Retina (tissue), 1 donor: ENCODE measurements at regions not wholly inside any gene's neighbourhood (a gene's known extent, or its start where the extent isn't known, plus 50 kb on each side); places are given as distances from the start of the nearest gene placed in this dataset.

Source experiments
- DNase-seq: peaks from one replicate; pipeline ENCODE4 v3.0.0-alpha.2; 2016

DNA sequence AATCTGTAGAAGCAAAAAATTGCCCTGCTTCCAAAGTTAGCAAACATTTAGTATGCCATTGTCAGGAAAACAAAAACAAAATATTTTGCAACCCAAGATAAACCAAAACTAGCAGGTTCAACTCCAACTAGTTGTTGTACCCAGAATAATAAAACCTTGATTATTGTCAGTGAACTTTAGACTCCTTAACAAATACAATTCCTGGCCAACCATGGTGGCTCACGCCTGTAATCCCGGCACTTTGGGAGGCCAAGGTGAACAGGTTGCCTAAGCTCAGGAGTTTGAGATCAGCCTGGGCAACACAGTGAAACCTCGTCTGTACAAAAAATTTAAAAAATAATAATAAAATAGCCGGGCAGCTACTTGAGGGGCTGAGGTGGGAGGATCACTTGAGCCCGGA lies 53.6 kb upstream of the EPCAM start:
- no peak for DNase-seq

GRCh38 chr2:47313728-47314127 lies 55.4 kb upstream of the EPCAM start:
- DNase-seq, result no peak

GRCh38 chr2:47313141-47313691 lies 55.9 kb upstream of the EPCAM start:
- DNase-seq, result no peak

- DNase-seq, result no peak
These were observed 56.6 kb upstream of the EPCAM start for GRCh38 chr2:47312491-47312850.

DNA sequence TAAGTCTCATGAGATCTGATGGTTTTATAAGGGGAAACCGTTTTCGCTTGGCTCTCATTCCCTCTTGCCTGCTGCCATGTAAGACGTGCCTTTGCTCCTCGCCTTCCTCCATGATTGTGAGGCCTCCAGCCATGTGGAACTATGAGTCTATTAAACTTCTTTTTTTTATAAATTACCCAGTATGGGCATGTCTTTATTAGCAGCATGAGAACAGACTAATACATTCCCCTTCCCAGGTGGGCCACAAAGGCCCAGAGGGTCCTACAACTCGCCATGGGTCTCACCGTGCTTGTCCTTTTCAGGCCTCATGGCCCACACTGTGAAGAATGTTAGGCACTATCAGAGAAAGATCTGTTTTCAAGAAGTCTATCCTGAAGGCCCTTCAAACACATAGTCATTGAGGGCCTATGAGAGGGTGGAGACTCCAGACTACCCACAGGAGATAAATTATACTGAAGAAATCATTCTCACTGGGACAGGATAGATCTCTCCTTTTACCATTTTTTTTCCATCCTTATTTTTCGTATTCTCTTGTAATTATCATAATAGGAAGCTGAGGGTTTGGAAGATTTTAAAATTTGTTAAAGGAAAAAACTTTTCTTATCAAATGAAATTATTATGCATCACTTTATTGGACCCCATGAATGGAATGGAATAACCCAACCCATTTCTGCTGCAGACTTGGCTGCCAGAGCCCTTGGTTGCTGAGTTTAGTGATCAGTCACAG lies 57.2 kb upstream of the EPCAM start:
- no peak for DNase-seq

GRCh38 chr2:47310801-47311560 lies 58.1 kb upstream of the EPCAM start:
- DNase-seq, result peak; percentile 67

- peak; percentile 19 for DNase-seq
These were observed 58.9 kb upstream of the EPCAM start for GRCh38 chr2:47309952-47310800.

DNA sequence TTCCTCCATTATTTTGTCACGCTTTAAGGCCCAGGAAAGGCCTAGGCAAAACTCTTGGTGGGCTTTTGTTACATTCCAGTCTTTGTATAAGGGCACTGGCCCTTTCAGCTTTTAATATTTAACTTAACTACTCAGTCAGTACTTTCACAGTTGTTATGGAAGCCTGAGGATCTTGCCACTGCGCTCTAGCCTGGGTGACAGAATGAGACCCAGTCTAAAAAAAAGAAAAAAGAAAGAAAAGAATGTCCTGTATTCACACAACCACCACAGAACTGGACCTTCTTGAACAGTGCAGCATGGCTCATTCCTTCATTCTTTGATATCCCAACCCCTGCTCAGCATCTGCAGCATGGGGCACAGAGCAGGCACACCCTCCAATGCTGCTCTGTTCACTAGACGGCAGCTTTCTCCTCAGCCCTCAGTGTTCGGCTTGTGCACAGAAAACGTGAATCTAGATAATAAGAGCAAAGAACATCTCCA lies 59.6 kb upstream of the EPCAM start:
- no peak for DNase-seq

DNA sequence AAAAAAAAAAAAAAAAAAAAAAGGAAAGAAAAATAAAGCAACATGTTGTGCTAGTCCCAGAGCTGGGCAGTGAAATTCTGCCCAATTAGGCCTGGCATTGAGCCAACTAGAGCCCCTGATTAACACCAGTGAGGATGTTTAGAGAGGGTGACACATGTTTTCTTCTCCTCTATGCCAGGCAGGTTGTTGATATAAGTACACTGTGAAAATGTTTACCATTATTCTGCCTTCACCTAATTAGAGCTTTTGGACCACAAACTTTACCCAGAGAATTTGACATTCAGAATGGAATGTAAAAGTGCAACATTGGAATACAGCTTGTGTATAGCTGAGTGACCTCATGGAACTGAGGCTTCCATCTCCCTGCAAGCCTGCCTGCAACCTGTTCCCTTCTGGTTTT lies 62.0 kb upstream of the EPCAM start:
- peak; percentile 42 for DNase-seq

DNA sequence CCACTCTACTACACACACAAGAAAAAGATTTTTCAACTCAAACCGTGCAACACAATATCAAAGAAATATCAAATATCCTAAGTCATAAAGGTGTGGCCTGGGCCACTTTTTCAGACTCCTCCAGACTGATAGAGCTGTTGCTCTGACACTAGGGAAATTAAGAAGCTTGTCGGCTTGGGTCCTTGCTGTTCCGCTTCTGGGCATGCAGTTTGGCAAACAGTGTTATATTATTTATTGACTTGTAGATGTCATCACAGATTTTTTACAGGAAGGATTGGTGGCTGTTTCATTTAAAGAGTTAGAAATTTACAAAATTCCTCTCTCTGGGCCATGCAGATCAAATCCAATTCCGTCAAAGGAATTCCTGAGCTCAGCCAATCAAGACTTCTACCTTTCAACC lies 64.5 kb upstream of the EPCAM start:
- no peak for DNase-seq

DNA sequence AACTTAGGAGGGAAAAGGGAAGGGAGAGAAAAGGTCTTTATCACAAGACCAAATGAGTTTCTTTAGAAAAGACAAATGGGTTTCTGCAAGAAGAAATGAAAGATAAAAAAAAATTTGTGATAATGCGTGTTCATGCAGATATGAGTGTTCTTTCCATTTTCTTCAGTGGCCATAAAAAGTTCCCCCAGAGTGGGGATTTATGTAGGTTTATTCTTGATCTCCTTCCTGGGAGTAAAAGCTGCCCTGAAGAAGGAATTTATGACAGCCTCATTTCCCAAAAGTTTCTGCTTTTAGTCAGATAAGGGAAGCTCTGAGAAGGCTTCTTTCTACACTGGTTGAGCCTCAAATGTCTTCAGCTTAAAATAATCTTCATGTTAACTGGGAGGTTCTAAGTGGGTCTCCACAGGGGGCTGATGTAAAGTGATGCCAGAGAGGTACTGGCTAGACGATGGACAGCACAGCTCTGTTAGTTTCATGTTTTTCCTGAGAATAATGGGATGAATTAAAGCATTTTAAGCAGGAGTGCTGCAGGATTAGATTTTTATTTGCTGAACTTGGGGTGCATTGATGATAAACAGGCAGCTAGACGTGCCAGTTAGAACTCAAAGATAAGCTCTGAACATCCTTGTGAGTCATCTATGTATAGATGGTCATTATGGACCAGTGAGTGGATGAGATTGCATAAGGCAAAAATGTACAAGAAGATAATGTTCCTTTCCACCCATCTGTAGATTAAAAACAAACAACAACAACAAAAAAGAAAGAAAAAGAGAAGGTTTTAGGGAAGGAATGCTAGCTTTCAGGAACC lies 65.6 kb upstream of the EPCAM start:
- no peak for DNase-seq

- DNase-seq, result no peak
These were observed 66.8 kb upstream of the EPCAM start for GRCh38 chr2:47302308-47302707.

- no peak for DNase-seq
These were observed 67.4 kb upstream of the EPCAM start for GRCh38 chr2:47301731-47302130.

- DNase-seq, result no peak
These were observed 67.9 kb upstream of the EPCAM start for GRCh38 chr2:47301277-47301618.

GRCh38 chr2:47300609-47301276 lies 68.4 kb upstream of the EPCAM start:
- DNase-seq, result no peak

GRCh38 chr2:47300081-47300480 lies 69.0 kb upstream of the EPCAM start:
- DNase-seq, result no peak

DNA sequence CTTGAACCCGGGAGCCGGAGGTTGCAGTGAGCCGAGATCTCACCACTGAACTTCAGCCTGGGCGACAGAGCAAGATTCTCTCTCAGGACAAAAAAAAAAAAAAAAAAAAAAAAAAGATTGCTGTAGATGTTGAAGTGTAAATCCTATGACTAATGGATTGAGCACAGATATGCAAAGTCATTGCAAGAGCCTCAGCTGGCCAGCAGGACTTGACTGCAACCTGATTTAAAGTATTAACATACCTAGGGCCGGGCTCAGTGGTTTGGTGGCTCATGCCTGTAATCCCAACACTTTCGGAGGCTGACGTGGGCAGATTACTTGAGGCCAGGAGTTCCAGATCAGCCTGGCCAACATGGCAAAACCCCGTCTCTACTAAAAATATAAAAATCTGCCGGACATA lies 69.6 kb upstream of the EPCAM start:
- no peak for DNase-seq

DNA sequence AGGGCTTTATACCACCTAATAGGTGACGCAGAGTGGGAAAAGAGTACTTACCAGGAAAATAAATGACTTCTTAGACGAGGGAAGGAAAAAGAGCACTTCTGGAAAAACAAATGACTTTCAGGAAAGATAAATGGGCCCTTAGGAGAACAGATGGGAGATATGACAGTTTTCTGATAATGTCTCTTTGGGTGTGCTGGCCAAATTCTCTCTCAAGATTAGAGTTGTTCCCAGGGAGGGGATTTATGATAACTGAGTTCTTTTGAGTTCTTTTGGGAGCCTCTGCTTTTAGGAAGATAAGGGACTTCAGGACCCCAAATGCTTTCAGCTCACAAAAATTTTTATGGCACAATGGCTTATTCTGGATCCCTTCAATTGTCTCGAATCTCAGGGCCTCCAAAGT lies 70.3 kb upstream of the EPCAM start:
- no peak for DNase-seq

GRCh38 chr2:47297767-47298425 lies 71.2 kb upstream of the EPCAM start:
- no peak for DNase-seq

DNA sequence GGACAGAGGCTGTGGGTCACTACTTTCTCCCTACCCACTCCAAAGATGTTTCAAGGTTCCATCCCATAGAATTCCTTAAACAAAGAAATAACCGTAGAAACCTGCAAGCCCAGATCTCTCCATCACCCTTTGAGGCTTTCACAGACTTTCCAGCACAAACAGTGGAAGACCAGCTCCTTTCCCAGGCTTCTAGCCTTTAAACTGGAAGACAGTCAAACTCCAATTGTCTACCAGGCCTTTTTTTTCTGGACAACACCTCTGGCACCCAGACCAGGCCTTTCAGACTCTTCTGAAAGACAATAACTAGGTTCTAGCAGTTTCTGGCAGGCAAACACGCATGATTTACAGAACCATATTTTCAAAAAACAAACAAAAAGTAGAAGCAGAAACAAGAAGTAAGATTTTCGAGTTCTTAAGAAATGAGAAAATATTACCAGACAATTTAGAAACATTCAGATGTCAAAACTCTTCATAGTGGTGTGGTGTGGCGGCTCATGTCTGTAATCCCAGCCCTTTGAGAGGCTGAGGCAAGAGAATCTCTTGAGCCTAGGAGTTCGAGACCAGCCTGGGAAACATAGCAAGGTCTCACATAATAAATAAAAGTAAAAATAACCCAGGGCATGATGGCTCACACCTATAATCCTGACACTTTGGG lies 73.0 kb upstream of the EPCAM start:
- no peak for DNase-seq
